COLO829 (cell line): ENCODE measurements at regions not wholly inside any gene's neighbourhood (a gene's known extent, or its start where the extent isn't known, plus 50 kb on each side); places are given as distances from the start of the nearest gene placed in this dataset.

ENCODE experiments used
- DNase-seq: peaks from one replicate; pipeline ENCODE4 v3.0.0; 2012; ENCODE audit warnings: low spot score

DNA sequence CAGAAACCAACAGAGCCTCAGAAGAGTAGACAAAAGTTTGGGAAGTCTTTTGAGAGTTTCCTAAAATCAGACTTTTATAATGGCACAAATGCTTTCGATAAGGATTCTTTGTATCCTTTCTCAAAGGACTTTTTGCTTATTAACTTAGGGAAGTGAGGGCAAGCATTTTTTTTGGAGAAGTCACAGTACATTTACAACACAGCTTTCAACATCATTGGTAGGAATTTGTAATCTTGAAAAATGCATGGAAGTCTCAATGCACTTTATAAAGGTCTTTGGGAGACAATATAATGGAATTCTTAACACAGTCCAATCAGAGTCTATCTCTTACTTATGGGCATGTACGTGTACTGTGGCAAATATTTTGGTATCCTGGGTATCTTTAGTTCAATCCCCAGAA, 325.8 kb upstream of the NR5A2 start:
- no peak for DNase-seq

- DNase-seq, result no peak
These were observed 323.3 kb upstream of the NR5A2 start for GRCh38 chr1:199704231-199704630.

DNA sequence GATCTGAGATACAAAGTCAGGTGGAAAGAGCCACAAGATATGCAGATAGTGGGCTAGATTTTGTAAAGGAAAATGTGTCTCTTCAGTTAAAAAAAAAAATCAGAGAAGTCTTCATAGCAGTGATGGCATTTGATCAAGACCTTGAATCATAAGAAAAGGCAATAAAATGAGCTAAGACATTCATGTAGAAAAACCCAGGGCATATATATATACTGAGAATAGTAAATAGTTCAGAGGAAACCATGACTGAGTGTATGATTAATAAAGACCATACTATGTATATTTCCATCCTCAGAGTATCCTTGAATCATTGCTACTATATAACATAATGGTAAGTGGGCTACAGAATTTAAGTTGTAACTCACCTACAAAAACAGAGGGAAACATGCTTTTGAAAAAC, 321.7 kb upstream of the NR5A2 start:
- no peak for DNase-seq

GRCh38 chr1:199706826-199707606, 320.5 kb upstream of the NR5A2 start:
- DNase-seq, result no peak

DNA sequence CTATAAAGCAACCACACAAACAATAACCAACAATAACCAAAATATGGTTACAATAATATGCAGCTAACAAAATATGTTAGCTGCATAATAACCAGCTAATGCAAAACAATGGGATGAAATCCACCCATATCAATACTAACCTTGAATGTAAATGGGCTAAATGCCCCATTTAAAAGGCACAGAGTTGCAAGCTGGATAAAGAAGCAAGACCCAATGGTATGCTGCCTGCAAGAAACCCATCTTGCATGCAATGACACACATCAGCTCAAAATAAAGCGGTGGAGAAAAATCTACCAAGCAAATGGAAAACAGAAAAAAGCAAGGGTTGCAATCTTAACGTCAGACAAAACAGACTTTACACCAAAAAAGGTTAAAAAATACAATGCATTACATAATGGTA, 316.5 kb upstream of the NR5A2 start:
- DNase-seq, result no peak

- no peak for DNase-seq
These were observed 310.8 kb upstream of the NR5A2 start for GRCh38 chr1:199716729-199717128.

DNA sequence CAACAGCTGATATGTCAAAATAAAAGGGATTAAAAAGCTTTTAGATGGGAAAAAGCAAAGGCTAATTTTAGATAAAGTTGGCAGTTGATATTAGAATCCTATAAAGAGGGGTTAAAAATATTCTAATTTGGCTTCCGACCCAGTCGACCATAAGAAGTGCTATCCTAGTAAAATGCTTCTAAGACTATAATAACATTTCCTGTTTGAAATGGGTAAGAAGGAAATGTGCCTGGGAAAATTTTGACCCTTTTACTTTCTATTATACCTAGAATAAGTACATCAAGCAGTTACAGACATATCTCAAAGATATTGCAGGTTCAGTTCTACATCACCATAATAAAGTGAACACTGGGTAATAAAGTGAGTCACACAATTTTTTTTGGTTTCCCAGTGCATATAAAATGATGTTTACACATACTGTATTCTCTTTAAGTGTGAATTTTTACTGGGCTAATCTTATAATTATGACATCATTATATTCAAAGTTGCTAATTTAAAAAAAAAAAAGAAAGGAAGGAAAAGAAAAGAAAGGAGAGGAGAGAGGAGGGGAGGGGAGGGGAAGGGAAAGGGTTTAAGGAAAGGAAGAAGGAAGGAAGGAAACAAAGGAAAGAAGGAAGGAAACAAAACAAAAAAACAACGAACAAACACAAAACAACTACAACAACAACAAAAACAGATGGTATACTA, 308.2 kb upstream of the NR5A2 start:
- DNase-seq, result no peak

DNA sequence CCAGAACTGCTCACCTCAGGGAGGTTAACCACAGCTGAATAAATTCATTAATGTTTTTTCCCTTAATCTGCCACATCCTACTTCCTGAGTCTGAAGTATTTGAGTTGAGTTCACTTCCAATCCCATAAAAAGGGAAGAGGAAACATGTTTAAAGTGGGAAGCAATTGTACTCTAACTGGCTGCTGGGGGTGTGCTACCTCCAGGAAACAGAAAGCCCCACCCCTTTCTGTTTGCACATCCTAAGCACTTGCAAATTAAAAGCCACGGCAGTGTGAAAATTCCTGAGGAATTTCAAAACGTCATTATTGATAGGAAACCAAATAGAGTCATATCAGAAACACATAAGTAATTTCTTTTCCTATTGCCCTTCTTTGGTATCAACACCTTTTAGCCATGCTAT, 307.0 kb upstream of the NR5A2 start:
- DNase-seq, result no peak

GRCh38 chr1:199721001-199721400, 306.5 kb upstream of the NR5A2 start:
- DNase-seq, result no peak

DNA sequence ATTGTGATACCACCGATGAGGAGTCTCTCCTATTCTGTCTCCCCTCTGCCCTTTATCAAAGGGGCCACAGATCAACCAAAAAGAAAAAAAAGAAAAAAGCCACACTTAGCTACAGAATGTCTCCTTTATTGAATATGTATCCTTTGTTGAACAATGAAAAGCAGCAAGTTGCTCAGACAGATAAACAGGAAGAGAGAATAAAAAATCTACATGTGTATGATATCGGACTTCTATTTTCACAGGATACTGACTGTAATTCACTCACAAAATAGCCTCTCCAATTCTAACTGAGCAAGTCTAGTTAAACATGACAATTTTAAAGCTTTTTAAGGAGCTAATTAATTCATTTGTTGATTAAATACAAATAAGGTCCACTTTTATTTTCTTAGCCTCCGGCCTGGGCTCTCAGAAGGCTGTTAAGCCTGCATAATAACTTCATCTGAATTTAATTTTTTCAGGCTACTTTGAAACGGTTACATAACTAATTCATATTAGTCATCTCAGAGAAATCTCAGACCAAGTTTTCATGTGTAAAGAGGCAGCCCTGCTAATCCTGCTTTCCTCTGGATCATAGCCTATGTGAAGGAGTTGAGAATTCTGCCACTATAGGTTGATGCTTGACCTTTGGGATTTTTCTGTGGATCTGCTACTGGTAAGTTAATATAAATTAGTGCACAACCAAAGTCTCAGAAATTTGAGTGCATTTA, 304.1 kb upstream of the NR5A2 start:
- DNase-seq, result no peak

GRCh38 chr1:199724049-199724448, 303.5 kb upstream of the NR5A2 start:
- DNase-seq, result no peak

GRCh38 chr1:199725002-199725565, 302.4 kb upstream of the NR5A2 start:
- DNase-seq, result no peak

GRCh38 chr1:199727682-199728081, 299.8 kb upstream of the NR5A2 start:
- no peak for DNase-seq

- DNase-seq, result no peak
These were observed 299.2 kb upstream of the NR5A2 start for GRCh38 chr1:199728345-199728744.

GRCh38 chr1:199733125-199733524, 294.4 kb upstream of the NR5A2 start:
- no peak for DNase-seq

DNA sequence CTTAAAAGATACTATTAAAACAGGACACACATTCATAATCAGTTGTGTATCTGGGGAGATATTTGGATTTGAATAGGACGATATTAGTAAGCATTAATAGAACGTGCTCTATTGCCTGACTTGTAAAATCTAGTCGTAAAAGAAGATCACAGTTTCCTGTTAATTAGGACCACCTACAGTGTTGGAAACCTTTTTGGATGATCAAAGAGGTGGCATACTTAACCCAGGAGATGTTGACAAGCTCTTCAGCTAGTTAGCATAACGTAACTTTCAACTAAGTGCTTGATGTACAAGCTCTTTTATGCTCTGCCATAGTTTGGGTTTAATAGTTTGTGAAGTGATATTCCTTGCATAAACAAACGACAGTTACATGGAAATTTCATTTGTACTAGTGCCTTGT, 293.3 kb upstream of the NR5A2 start:
- DNase-seq, result no peak

GRCh38 chr1:199735660-199736059, 291.9 kb upstream of the NR5A2 start:
- no peak for DNase-seq

- no peak for DNase-seq
These were observed 290.9 kb upstream of the NR5A2 start for GRCh38 chr1:199736646-199737045.

GRCh38 chr1:199741586-199741985, 285.9 kb upstream of the NR5A2 start:
- no peak for DNase-seq

DNA sequence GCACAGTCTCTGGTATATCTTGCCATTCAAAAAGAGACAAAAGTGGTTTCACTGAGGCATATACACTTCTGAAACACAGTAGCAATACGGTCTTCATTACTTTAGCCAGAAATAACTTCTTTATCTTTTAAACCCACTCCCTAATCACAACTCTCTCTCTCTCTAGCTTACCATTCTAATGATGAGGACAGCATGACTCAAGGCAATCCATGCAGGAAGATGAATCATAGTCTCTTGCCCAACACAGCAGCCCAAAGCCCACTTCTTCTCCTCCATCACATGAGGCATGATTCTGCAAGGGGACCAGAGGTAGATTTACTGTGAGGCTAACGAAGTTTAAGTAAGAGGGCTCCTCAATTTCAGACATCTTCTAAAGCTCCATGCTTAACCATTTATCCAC, 285.0 kb upstream of the NR5A2 start:
- peak; percentile 63 for DNase-seq

- no peak for DNase-seq
These were observed 284.3 kb upstream of the NR5A2 start for GRCh38 chr1:199743227-199743626.

GRCh38 chr1:199746666-199747384, 280.7 kb upstream of the NR5A2 start:
- no peak for DNase-seq
